CD4-positive, alpha-beta T cell treated with Interferon gamma for 1 hour (primary cell): ENCODE measurements at regions not wholly inside any gene's neighbourhood (a gene's known extent, or its start where the extent isn't known, plus 50 kb on each side); places are given as distances from the start of the nearest gene placed in this dataset.
"Not testable (repeated sequence)": the region's sequence is repeated elsewhere in the genome, so short reads cannot be mapped to it uniquely, and the experiment has no call there.

Source experiments
- DNase-seq: peaks from one replicate; pipeline ENCODE4 v3.0.0-alpha.2; 2020

GRCh38 chr3:87564438-87564837 is 288.1 kb upstream of the POU1F1 start:
- no peak for DNase-seq

GRCh38 chr3:87563712-87564111 is 287.3 kb upstream of the POU1F1 start:
- DNase-seq: no peak

- no peak for DNase-seq
These were observed 282.1 kb upstream of the POU1F1 start for GRCh38 chr3:87558492-87558891.

GRCh38 chr3:87555290-87555689 is 278.9 kb upstream of the POU1F1 start:
- DNase-seq: no peak

- DNase-seq: no peak
These were observed 276.7 kb upstream of the POU1F1 start for GRCh38 chr3:87553058-87553457.

- DNase-seq: no peak
These were observed 274.5 kb upstream of the POU1F1 start for GRCh38 chr3:87550892-87551291.

GRCh38 chr3:87549208-87549607 is 272.8 kb upstream of the POU1F1 start:
- no peak for DNase-seq

GRCh38 chr3:87548271-87548670 is 271.9 kb upstream of the POU1F1 start:
- no peak for DNase-seq

- no peak for DNase-seq
These were observed 269.8 kb upstream of the POU1F1 start for GRCh38 chr3:87546216-87546615.

GRCh38 chr3:87543408-87543807 is 267.0 kb upstream of the POU1F1 start:
- DNase-seq: not testable (repeated sequence)

- DNase-seq: no peak
These were observed 265.3 kb upstream of the POU1F1 start for GRCh38 chr3:87541723-87542122.

- not testable (repeated sequence) for DNase-seq
These were observed 262.3 kb upstream of the POU1F1 start for GRCh38 chr3:87538722-87539121.

GRCh38 chr3:87509401-87509800 is 233.0 kb upstream of the POU1F1 start:
- DNase-seq: no peak

- DNase-seq: no peak
These were observed 232.5 kb upstream of the POU1F1 start for GRCh38 chr3:87508921-87509320.

- no peak for DNase-seq
These were observed 231.4 kb upstream of the POU1F1 start for GRCh38 chr3:87507753-87508152.

- no peak for DNase-seq
These were observed 227.6 kb upstream of the POU1F1 start for GRCh38 chr3:87503900-87504498.

- DNase-seq: no peak
These were observed 224.7 kb upstream of the POU1F1 start for GRCh38 chr3:87501076-87501475.

- no peak for DNase-seq
These were observed 222.1 kb upstream of the POU1F1 start for GRCh38 chr3:87498358-87499080.

- no peak for DNase-seq
These were observed 219.6 kb upstream of the POU1F1 start for GRCh38 chr3:87495938-87496337.

GRCh38 chr3:87494264-87494663 is 217.9 kb upstream of the POU1F1 start:
- no peak for DNase-seq

GRCh38 chr3:87491843-87492242 is 215.5 kb upstream of the POU1F1 start:
- DNase-seq: no peak

GRCh38 chr3:87489892-87490291 is 213.5 kb upstream of the POU1F1 start:
- no peak for DNase-seq

- DNase-seq: no peak
These were observed 212.4 kb upstream of the POU1F1 start for GRCh38 chr3:87488765-87489164.

- not testable (repeated sequence) for DNase-seq
These were observed 210.3 kb upstream of the POU1F1 start for GRCh38 chr3:87486635-87487034.

GRCh38 chr3:87486115-87486514 is 209.7 kb upstream of the POU1F1 start:
- DNase-seq: no peak
